GM10248 (cell line): ENCODE measurements at regions not wholly inside any gene's neighbourhood (a gene's known extent, or its start where the extent isn't known, plus 50 kb on each side); places are given as distances from the start of the nearest gene placed in this dataset.

ENCODE experiments used
- CTCF ChIA-PET: fragments of 300-600 bp; sonication (Branson Sonifier 250); formaldehyde crosslinking; extraction: SDS; loops from one replicate; lab custom pipeline; 2021; ENCODE audit warnings: antibody characterized with exemption; lab: Yijun Ruan, JAX
- POLR2A ChIA-PET: fragments of 350-650 bp; sonication (Branson Sonifier 250); formaldehyde crosslinking; extraction: SDS; loops from one replicate; lab custom pipeline; 2020; ENCODE audit warnings: antibody characterized with exemption; lab: Yijun Ruan, JAX
- DNase-seq: peaks from one replicate; pipeline ENCODE4 v3.0.0; 2012; ENCODE audit errors: extremely low spot score
- CTCF ChIP-seq: IDR thresholded peaks from 2 replicates; pipeline ENCODE4 v1.5.1; 2012; ENCODE audit warnings: mild to moderate bottlenecking, low read depth; ENCODE audit errors: extremely low read depth, missing control alignments, control extremely low read depth

DNA sequence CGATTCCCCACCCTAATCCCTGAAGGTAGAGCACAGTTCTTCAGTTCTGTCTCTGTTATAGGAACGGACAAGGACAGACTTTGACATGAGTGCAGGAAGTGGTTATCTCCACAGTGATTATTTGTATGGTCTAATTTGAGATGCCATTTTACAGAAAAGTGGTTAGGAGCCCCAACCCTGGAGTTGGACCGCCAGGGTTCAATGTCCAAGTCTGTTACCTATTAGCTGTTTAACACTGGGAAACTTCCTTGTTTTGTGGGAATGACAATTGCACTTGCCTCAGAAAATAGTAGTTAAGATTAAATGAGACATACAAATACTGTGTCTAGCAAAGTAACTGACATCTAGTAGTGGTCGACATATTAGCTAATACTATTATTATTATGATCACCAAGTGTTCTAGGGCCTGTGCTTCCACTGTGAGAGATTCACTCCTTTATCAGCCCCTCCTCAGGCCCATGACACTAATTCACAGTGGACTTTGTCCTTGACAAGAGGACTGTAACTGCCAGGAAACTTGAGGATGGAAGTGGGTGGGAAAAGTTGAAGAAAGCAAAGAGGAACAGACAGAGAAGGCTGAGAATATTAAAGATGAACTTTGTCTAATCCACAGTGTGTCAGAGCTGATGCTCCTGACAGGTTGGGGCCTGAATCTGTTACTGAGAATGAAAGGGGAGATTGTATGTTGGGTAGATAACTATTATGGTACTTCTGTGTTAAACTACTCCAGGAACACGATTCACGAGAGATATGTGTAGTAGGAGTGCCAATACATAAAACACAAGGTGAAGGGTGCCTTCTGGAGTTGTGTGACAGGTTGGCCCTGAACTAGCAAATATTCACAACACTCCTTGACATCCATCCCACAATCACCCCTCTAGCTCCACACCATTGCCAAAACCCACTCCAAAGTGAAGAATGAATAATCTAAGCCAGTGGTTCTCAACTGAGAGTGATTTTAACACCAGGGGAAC is 66.4 kb downstream of the TAC1 start:
- DNase-seq = no peak
- ChIA-PET CTCF (interaction anchor here (0.6 kb wide), 1 partner anchor 20 kb away, joined by 3 read pairs; no protein-coding TSS in a partner anchor), POLR2A (no interaction called here)
- no peak for TF ChIP-seq CTCF

GRCh38 chr7:97801108-97801507 is 69.2 kb downstream of the TAC1 start:
- no peak for TF ChIP-seq CTCF
- POLR2A ChIA-PET = no interaction called here
- DNase-seq = no peak
- CTCF ChIA-PET = no interaction called here
